OCI-LY7 (cell line): ENCODE measurements at regions not wholly inside any gene's neighbourhood (a gene's known extent, or its start where the extent isn't known, plus 50 kb on each side); places are given as distances from the start of the nearest gene placed in this dataset.

Experiments used
- BruUV-seq: library from RNA; stranded (reverse); fragments of 400-500 nt; replicated peaks from 2 replicates; lab custom pipeline; 2021; lab: Mats Ljungman, UMichigan
- CTCF ChIA-PET: fragments of 300-600 bp; sonication (Branson Sonifier 250); formaldehyde crosslinking; loops from one replicate; lab custom pipeline; 2022; ENCODE audit warnings: antibody characterized with exemption; ENCODE audit not compliant: unreplicated experiment; lab: Charles Lee
- POLR2A ChIA-PET: fragments of 300-600 bp; sonication (Branson Sonifier 250); formaldehyde crosslinking; loops from one replicate; lab custom pipeline; 2022; ENCODE audit warnings: antibody characterized with exemption; lab: Charles Lee
- DNase-seq: peaks from one replicate; pipeline ENCODE4 v3.0.0-alpha.2; 2015; ENCODE audit warnings: low spot score
- H2AFZ ChIP-seq: fragments of 200-600 bp; sonication (generic), shearing (Covaris generic); 2 replicates; pipeline ENCODE4 v1.6.1; 2014; ENCODE audit warnings: mild to moderate bottlenecking, antibody characterized with exemption, low read length, moderate library complexity
- H3K27ac ChIP-seq: fragments of 200-600 bp; sonication (generic); 2 replicates; pipeline ENCODE4 v1.5.1; 2014; ENCODE audit warnings: mixed run types, low read depth, mild to moderate bottlenecking, moderate library complexity, low read length, inconsistent platforms; ENCODE audit not compliant: poor library complexity, severe bottlenecking
- H3K36me3 ChIP-seq: fragments of 200-600 bp; sonication (generic); 2 replicates; pipeline ENCODE4 v1.6.1; 2014; ENCODE audit warnings: mild to moderate bottlenecking, antibody characterized with exemption, low read length, moderate library complexity, mixed read lengths; ENCODE audit not compliant: insufficient read depth
- H3K4me1 ChIP-seq: fragments of 200-600 bp; sonication (generic); 2 replicates; pipeline ENCODE4 v1.5.1; 2014; ENCODE audit warnings: mild to moderate bottlenecking, low read length; ENCODE audit not compliant: insufficient read depth, poor library complexity, severe bottlenecking
- H3K4me2 ChIP-seq: fragments of 200-600 bp; sonication (generic); 2 replicates; pipeline ENCODE4 v1.6.1; 2014; ENCODE audit warnings: mild to moderate bottlenecking, low read length
- H3K4me3 ChIP-seq: fragments of 200-600 bp; sonication (generic); 2 replicates; pipeline ENCODE4 v1.5.1; 2014; ENCODE audit warnings: mild to moderate bottlenecking, low read depth, low read length; ENCODE audit not compliant: poor library complexity, severe bottlenecking
- H3K79me2 ChIP-seq: fragments of 200-600 bp; sonication (generic); 2 replicates; pipeline ENCODE4 v1.6.1; 2016; ENCODE audit warnings: low read depth, mild to moderate bottlenecking, low read length, moderate library complexity, mixed read lengths; ENCODE audit not compliant: insufficient read depth
- H3K9me2 ChIP-seq: fragments of 200-600 bp; sonication (generic); 2 replicates; pipeline ENCODE4 v1.6.1; 2016; ENCODE audit warnings: mild to moderate bottlenecking, low read length, mixed read lengths; ENCODE audit not compliant: insufficient read depth
- H3K9me3 ChIP-seq: fragments of 200-600 bp; sonication (generic); 2 replicates; pipeline ENCODE4 v1.6.1; 2014; ENCODE audit warnings: mild to moderate bottlenecking, mixed run types, low read length, mixed read lengths
- H4K20me1 ChIP-seq: fragments of 200-600 bp; sonication (generic); 2 replicates; pipeline ENCODE4 v1.6.1; 2014; ENCODE audit warnings: mild to moderate bottlenecking, antibody characterized with exemption, low read length, moderate library complexity, mixed read lengths; ENCODE audit not compliant: insufficient read depth
- EZH2phosphoT487 ChIP-seq: fragments of 200-600 bp; sonication (generic); IDR thresholded peaks from 2 replicates; pipeline ENCODE4 v1.6.1; 2018; ENCODE audit warnings: low read depth, borderline replicate concordance, mild to moderate bottlenecking, mixed run types, antibody characterized with exemption, low read length, moderate library complexity, mixed read lengths
- intact Hi-C: fragments of 100-400 bp; cut with micrococcal nuclease; formaldehyde crosslinking; loops from one replicate; pipeline ENCODE4 v1.10.0; 2022; ENCODE audit not compliant: unreplicated experiment
- TF ChIP-seq, protein P1 (sequence below): fragments of 200-600 bp; sonication (generic); conservative IDR thresholded peaks from 2 replicates; pipeline ENCODE4 v1.5.1; 2014; ENCODE audit warnings: mild to moderate bottlenecking, antibody characterized with exemption, low read length, moderate library complexity, mixed read lengths

DNA sequence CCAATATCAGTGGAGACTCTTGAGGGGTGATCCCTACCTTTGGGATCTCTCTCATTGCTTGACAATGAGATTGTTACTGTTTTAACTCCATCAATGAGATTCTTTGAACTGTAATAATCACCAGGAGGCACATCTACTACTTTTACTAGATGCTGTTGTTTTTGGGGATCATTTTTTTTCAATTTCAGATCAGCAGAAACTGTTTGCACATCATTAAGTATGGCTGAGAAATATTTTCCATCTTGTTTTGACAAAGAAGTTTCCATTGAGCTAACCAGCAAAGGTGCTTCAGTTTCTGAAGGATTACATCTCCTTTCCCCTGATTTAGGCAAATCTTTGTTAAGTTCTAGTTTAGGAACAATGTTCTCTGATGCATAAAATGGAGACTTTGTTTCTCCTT, 54.8 kb upstream of the SLC4A10 start:
- no peaks in the 10 kb centered on the region for H3K36me3 ChIP-seq
- BruUV-seq = no TSS peak
- H3K9me2 ChIP-seq = no peaks in the 10 kb centered on the region
- POLR2A ChIA-PET = interaction anchor here (0.6 to 1.0 kb wide), 2 partner anchors 12 to 935 kb away, joined by 3 to 4 read pairs; no protein-coding TSS in a partner anchor
- no peak overlapping the region for H2AFZ ChIP-seq
- H3K4me3 ChIP-seq = no peak overlapping the region
- no peak for DNase-seq
- H3K9me3 ChIP-seq = no peaks in the 10 kb centered on the region
- TF ChIP-seq, protein P1, sequence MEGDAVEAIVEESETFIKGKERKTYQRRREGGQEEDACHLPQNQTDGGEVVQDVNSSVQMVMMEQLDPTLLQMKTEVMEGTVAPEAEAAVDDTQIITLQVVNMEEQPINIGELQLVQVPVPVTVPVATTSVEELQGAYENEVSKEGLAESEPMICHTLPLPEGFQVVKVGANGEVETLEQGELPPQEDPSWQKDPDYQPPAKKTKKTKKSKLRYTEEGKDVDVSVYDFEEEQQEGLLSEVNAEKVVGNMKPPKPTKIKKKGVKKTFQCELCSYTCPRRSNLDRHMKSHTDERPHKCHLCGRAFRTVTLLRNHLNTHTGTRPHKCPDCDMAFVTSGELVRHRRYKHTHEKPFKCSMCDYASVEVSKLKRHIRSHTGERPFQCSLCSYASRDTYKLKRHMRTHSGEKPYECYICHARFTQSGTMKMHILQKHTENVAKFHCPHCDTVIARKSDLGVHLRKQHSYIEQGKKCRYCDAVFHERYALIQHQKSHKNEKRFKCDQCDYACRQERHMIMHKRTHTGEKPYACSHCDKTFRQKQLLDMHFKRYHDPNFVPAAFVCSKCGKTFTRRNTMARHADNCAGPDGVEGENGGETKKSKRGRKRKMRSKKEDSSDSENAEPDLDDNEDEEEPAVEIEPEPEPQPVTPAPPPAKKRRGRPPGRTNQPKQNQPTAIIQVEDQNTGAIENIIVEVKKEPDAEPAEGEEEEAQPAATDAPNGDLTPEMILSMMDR = no peak
- TF ChIP-seq EZH2phosphoT487 = no peak
- no peak overlapping the region for H3K4me2 ChIP-seq
- CTCF ChIA-PET = no interaction called here
- H3K27ac ChIP-seq = no peak overlapping the region
- H4K20me1 ChIP-seq = no peaks in the 10 kb centered on the region
- H3K79me2 ChIP-seq = no peaks in the 10 kb centered on the region
- no peaks in the 10 kb centered on the region for H3K4me1 ChIP-seq
- intact Hi-C loops = no loop called here

DNA sequence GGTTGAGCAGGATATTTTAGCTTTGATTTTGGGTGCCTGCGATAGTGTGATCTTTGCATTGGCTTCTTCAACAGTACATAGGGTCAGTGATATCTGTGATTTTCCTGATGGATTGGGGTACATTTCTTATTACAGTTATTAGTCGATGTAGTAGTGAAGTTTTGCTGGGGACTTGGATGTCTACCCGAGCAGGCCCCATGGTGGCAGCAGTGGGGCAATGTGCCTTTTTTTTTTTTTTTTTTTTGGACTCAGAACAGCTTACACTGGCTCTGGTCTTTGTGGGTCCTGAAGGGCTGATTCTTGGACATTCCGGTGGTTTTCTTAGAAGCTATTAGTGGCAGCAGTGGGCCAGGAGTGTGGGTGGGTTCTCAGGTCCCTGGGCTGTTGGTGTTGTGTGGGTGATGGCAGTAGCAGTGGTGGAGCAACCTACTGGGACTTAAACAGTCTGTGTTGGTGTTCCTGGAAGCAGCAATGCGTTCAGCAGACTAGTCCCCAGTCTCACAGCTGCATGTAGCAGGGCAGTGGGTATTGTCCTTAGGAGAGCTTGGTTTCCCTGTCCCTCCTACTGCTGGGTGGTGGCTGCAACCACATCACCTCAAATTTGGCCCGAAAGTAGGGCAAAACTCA, 53.7 kb upstream of the SLC4A10 start:
- no TSS peak for BruUV-seq
- Histone ChIP-seq H4K20me1 (no peaks in the 10 kb centered on the region), H3K4me1 (no peaks in the 10 kb centered on the region), H3K9me3 (no peaks in the 10 kb centered on the region), H2AFZ (no peak overlapping the region), H3K4me2 (no peak overlapping the region), H3K4me3 (no peak overlapping the region), H3K36me3 (no peaks in the 10 kb centered on the region), H3K79me2 (no peaks in the 10 kb centered on the region), H3K27ac (no peak overlapping the region), H3K9me2 (no peaks in the 10 kb centered on the region)
- no peak for DNase-seq
- intact Hi-C loops = no loop called here
- CTCF ChIA-PET = no interaction called here
- TF ChIP-seq EZH2phosphoT487 = no peak
- TF ChIP-seq, protein P1 = peak; percentile 47
- POLR2A ChIA-PET = interaction anchor here (0.6 to 1.5 kb wide), 3 partner anchors 13 to 17 kb away, joined by 3 to 4 read pairs (median 3); no protein-coding TSS in a partner anchor

DNA sequence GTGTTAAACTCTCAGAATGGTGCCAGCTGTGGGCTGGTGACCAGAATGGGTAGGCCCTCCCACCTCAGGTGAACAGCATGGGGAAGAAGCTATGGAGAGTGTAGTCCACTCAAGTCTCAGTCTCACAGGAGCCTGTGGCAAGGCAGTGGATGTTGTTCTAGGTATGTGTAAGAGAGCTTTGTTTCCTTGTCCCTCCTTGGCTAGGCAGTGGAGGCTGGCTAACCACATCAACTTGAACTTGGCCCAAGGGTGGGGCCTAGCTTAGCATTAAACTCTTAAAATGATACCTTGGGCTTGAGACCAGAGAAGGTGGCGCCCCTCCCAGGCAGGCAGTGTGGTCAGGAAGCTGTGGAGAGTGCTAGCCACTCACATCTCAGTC, 53.2 kb upstream of the SLC4A10 start:
- POLR2A ChIA-PET = interaction anchor here (0.6 to 1.5 kb wide), 3 partner anchors 13 to 17 kb away, joined by 3 to 4 read pairs (median 3); no protein-coding TSS in a partner anchor
- Histone ChIP-seq H4K20me1 (no peaks in the 10 kb centered on the region), H3K79me2 (no peaks in the 10 kb centered on the region), H3K9me3 (no peaks in the 10 kb centered on the region), H3K9me2 (no peaks in the 10 kb centered on the region), H3K4me1 (no peaks in the 10 kb centered on the region), H3K4me3 (no peak overlapping the region), H3K36me3 (no peaks in the 10 kb centered on the region), H3K27ac (no peak overlapping the region), H3K4me2 (no peak overlapping the region), H2AFZ (no peak overlapping the region)
- intact Hi-C loops = no loop called here
- DNase-seq = no peak
- CTCF ChIA-PET = no interaction called here
- TF ChIP-seq EZH2phosphoT487 = no peak
- TF ChIP-seq, protein P1 = no peak
- no TSS peak for BruUV-seq
